PC-9 (cell line): ENCODE measurements at regions not wholly inside any gene's neighbourhood (a gene's known extent, or its start where the extent isn't known, plus 50 kb on each side); places are given as distances from the start of the nearest gene placed in this dataset.

Experiments used
- BruUV-seq: library from RNA; stranded (reverse); fragments of 400-500 nt; replicated peaks from 2 replicates; lab custom pipeline; 2021; lab: Mats Ljungman, UMichigan
- CTCF ChIA-PET: fragments of 300-600 bp; sonication (Branson Sonifier 250); formaldehyde crosslinking; loops from one replicate; lab custom pipeline; 2022; ENCODE audit warnings: antibody characterized with exemption; lab: Charles Lee
- POLR2A ChIA-PET: fragments of 300-600 bp; sonication (Branson Sonifier 250); formaldehyde crosslinking; loops from one replicate; lab custom pipeline; 2022; ENCODE audit warnings: antibody characterized with exemption; ENCODE audit not compliant: unreplicated experiment; lab: Charles Lee
- DNase-seq, 2 experiments: peaks; one replicate each; pipeline versions ENCODE4 v3.0.0 to v3.0.0-alpha.2; 2015 to 2022; ENCODE audit warnings: mixed read lengths in 1 of 2
- H2AFZ ChIP-seq: fragments of 200-600 bp; sonication (generic); 2 replicates; pipeline ENCODE4 v1.8.1; 2017; ENCODE audit warnings: antibody characterized with exemption
- H3F3A ChIP-seq: fragments of 200-600 bp; sonication (generic); 2 replicates; pipeline ENCODE4 v1.8.1; 2017; ENCODE audit warnings: antibody characterized with exemption, mild to moderate bottlenecking, low read depth; ENCODE audit not compliant: insufficient read depth
- H3K27ac ChIP-seq: fragments of 200-600 bp; sonication (generic); 2 replicates; pipeline ENCODE4 v1.6.1; 2016; ENCODE audit warnings: mixed run types
- H3K27me3 ChIP-seq: fragments of 200-600 bp; sonication (generic); 2 replicates; pipeline ENCODE4 v1.6.1; 2016; ENCODE audit warnings: low read depth, mixed run types; ENCODE audit not compliant: insufficient read depth
- H3K36me3 ChIP-seq: fragments of 200-600 bp; sonication (generic); 2 replicates; pipeline ENCODE4 v1.6.1; 2016; ENCODE audit warnings: low read depth, mixed run types
- H3K4me1 ChIP-seq: fragments of 200-600 bp; sonication (generic); replicated peaks from 2 replicates; pipeline ENCODE4 v1.6.1; 2016; ENCODE audit warnings: mixed run types; ENCODE audit not compliant: insufficient read depth
- H3K4me2 ChIP-seq: fragments of 200-600 bp; sonication (generic); 2 replicates; pipeline ENCODE4 v1.6.1; 2017; ENCODE audit warnings: mixed run types
- H3K4me3 ChIP-seq: fragments of 200-600 bp; sonication (generic); 2 replicates; pipeline ENCODE4 v1.6.1; 2016; ENCODE audit warnings: mixed run types
- H3K79me2 ChIP-seq: fragments of 200-600 bp; sonication (generic); 2 replicates; pipeline ENCODE4 v1.6.1; 2017; ENCODE audit warnings: low read depth, mixed run types
- H3K9me2 ChIP-seq: fragments of 200-600 bp; sonication (generic); 2 replicates; pipeline ENCODE4 v1.8.1; 2017; ENCODE audit warnings: mild to moderate bottlenecking; ENCODE audit not compliant: insufficient read depth
- H3K9me3 ChIP-seq: fragments of 200-600 bp; sonication (generic); 2 replicates; pipeline ENCODE4 v1.8.1; 2016; ENCODE audit warnings: low read depth; ENCODE audit not compliant: insufficient read depth
- H4K20me1 ChIP-seq: fragments of 200-600 bp; sonication (generic); 2 replicates; pipeline ENCODE4 v1.8.1; 2017; ENCODE audit not compliant: insufficient read depth
- CTCF ChIP-seq: fragments of 200-600 bp; sonication (generic); conservative IDR thresholded peaks from 2 replicates; pipeline ENCODE4 v1.6.1; 2017; ENCODE audit warnings: mixed run types, antibody characterized with exemption, mild to moderate bottlenecking, moderate library complexity
- EZH2 ChIP-seq: fragments of 200-600 bp; sonication (generic); IDR thresholded peaks from 2 replicates; pipeline ENCODE4 v1.8.0; 2017; ENCODE audit warnings: antibody characterized with exemption, low read depth
- intact Hi-C: fragments of 100-400 bp; cut with micrococcal nuclease; formaldehyde crosslinking; loops from one replicate; pipeline ENCODE4 v1.10.0; 2022; ENCODE audit not compliant: unreplicated experiment

- intact Hi-C loops, result loop anchor here (1.0 to 10.0 kb wide), 5 partner anchors 24 to 1363 kb away; no protein-coding TSS in a partner anchor
- no peaks in the 10 kb centered on the region; the same call in 1 of the 2 replicates for H3K9me2 ChIP-seq
- BruUV-seq, result no TSS peak
- H3K9me3 ChIP-seq, result peaks cover 6% of the 10 kb centered on the region
- H3K27me3 ChIP-seq, result no peaks in the 10 kb centered on the region
- POLR2A ChIA-PET, result no interaction called here
- H4K20me1 ChIP-seq, result no peaks in the 10 kb centered on the region
- H3K4me1 ChIP-seq, result peaks cover 24% of the 10 kb centered on the region
- no peak overlapping the region for H2AFZ ChIP-seq
- peaks cover 5% of the 10 kb centered on the region for H3F3A ChIP-seq
- DNase-seq, result peak; percentile 56 to 63
- no peaks in the 10 kb centered on the region for H3K36me3 ChIP-seq
- H3K79me2 ChIP-seq, result no peaks in the 10 kb centered on the region
- no peak overlapping the region for H3K4me3 ChIP-seq
- CTCF ChIA-PET, result interaction anchor here (0.6 to 1.5 kb wide), 4 partner anchors 103 to 1091 kb away, joined by 3 to 5 read pairs (median 3); no protein-coding TSS in a partner anchor
- H3K4me2 ChIP-seq, result no peak overlapping the region
- H3K27ac ChIP-seq, result no peak overlapping the region
- TF ChIP-seq CTCF, result peak; percentile 98
- TF ChIP-seq EZH2, result no peak
Observed at GRCh38 chr6:138001750-138002349, 105.4 kb downstream of the PERP start.

DNA sequence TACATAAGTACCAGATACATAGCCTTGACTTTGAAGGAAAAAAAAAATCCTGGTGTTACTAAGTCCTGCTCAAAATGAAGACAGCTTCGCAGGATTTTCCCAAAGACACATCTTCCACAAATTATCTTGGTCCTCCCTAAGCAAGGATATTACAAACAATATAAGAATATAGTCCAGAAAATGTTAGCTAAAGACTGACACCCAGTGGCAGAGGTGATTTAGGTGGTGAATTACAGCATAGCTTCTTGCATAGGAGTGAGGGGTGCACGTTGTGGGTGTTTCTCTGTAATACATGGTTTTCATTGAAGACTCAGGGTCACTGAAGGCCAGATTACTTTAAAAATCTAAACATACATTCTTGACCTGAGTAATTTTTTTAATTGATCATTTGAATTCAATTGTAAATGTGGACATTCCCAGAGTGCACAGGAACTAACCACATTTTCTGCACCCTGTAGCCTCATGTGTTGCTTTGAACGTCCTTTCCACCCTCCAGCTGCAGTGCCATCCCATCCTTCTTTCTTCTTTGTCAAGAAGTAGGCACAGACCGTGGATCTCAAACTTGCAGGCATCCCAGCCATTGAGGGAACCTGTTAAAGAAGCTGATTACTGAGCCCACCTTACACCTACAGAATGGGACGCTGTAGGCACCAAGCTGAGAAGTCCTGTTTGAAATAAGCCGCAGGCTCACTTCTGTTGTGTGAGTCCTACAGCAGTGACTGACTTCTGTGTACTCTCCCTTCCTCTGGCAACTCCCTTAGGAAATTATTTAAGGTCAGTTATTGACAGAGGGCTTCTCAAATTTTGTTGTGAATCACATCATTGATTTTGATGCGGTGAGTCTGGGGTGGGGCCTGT, 102.6 kb downstream of the PERP start:
- no TSS peak for BruUV-seq
- TF ChIP-seq CTCF (peak; percentile 79), EZH2 (no peak)
- Histone ChIP-seq H3K36me3 (no peaks in the 10 kb centered on the region), H3K27me3 (no peaks in the 10 kb centered on the region), H4K20me1 (no peaks in the 10 kb centered on the region), H3K9me2 (no peaks in the 10 kb centered on the region; the same call in 1 of the 2 replicates), H3K79me2 (no peaks in the 10 kb centered on the region), H2AFZ (no peak overlapping the region), H3K27ac (no peak overlapping the region), H3K9me3 (no peaks in the 10 kb centered on the region), H3F3A (peaks cover 5% of the 10 kb centered on the region), H3K4me3 (no peak overlapping the region), H3K4me2 (no peak overlapping the region), H3K4me1 (peaks cover 31% of the 10 kb centered on the region)
- intact Hi-C loops, result loop anchor here (10.0 kb wide), 2 partner anchors 930 to 1360 kb away; no protein-coding TSS in a partner anchor
- peak in 1 of 2 experiments; percentile 57 for DNase-seq
- ChIA-PET CTCF (interaction anchor here (0.8 to 1.7 kb wide), 7 partner anchors 20 to 297 kb away, joined by 3 to 7 read pairs (median 3); partner anchors contain the start of gene TNFAIP3), POLR2A (interaction anchor here (0.7 kb wide), 2 partner anchors 354 to 873 kb away, joined by 5 read pairs; no protein-coding TSS in a partner anchor)

GRCh38 chr6:138005846-138006245, 101.4 kb downstream of the PERP start:
- no peak overlapping the region for H3K4me2 ChIP-seq
- H3K4me3 ChIP-seq, result no peak overlapping the region
- ChIA-PET CTCF (interaction anchor here (0.6 to 1.0 kb wide), 6 partner anchors 19 to 1445 kb away, joined by 3 to 5 read pairs (median 4); no protein-coding TSS in a partner anchor), POLR2A (no interaction called here)
- H3K27ac ChIP-seq, result no peak overlapping the region
- no peak for DNase-seq
- no peaks in the 10 kb centered on the region; the same call in 1 of the 2 replicates for H3K9me2 ChIP-seq
- TF ChIP-seq CTCF (no peak), EZH2 (no peak)
- no peaks in the 10 kb centered on the region for H4K20me1 ChIP-seq
- H2AFZ ChIP-seq, result no peak overlapping the region
- H3K27me3 ChIP-seq, result no peaks in the 10 kb centered on the region
- BruUV-seq, result no TSS peak
- H3F3A ChIP-seq, result peaks cover 5% of the 10 kb centered on the region; the same call in 1 of the 2 replicates
- H3K79me2 ChIP-seq, result no peaks in the 10 kb centered on the region
- no peaks in the 10 kb centered on the region for H3K36me3 ChIP-seq
- H3K4me1 ChIP-seq, result peaks cover 28% of the 10 kb centered on the region
- intact Hi-C loops, result loop anchor here (2.0 to 10.0 kb wide), 3 partner anchors 23 to 1359 kb away; no protein-coding TSS in a partner anchor
- no peaks in the 10 kb centered on the region for H3K9me3 ChIP-seq
